ENCODE measurements at regions not wholly inside any gene's neighbourhood (a gene's known extent, or its start where the extent isn't known, plus 50 kb on each side); places are given as distances from the start of the nearest gene placed in this dataset.

- TF ChIP-seq POLR2A (IDR thresholded peaks at IDR 0.05) = no peak
- TF ChIP-seq CTCF (IDR thresholded peaks at IDR 0.05 in 4 of 5, conservative IDR thresholded peaks at IDR 0.05 in 1 of 5) = no peak
These were observed 248.7 kb upstream of the DAB1 start for GRCh38 chr1:57672346-57673140.
